H9 (cell line): ENCODE measurements at regions not wholly inside any gene's neighbourhood (a gene's known extent, or its start where the extent isn't known, plus 50 kb on each side); places are given as distances from the start of the nearest gene placed in this dataset.

Experiments
- DNase-seq: peaks from one replicate; pipeline ENCODE4 v3.0.0-alpha.2; 2017
- H2AFZ ChIP-seq: one replicate; pipeline ENCODE4 v1.6.1; 2013; ENCODE audit warnings: mild to moderate bottlenecking, low read length, control low read depth, moderate library complexity
- H2AK5ac ChIP-seq: 2 replicates; pipeline ENCODE4 v1.6.1; 2013; ENCODE audit warnings: low read length, control low read depth, mixed read lengths; ENCODE audit not compliant: insufficient read length
- H2BK120ac ChIP-seq: one replicate; pipeline ENCODE4 v1.6.1; 2013; ENCODE audit warnings: low read depth, mild to moderate bottlenecking, low read length, control low read depth, inconsistent platforms; ENCODE audit not compliant: poor library complexity, severe bottlenecking
- H2BK12ac ChIP-seq: 2 replicates; pipeline ENCODE4 v1.6.1; 2013; ENCODE audit warnings: low read length, control low read depth, mixed read lengths, low read depth; ENCODE audit not compliant: insufficient read length
- H2BK15ac ChIP-seq: 2 replicates; pipeline ENCODE4 v1.6.1; 2013; ENCODE audit warnings: low read depth, low read length, control low read depth
- H2BK20ac ChIP-seq: one replicate; pipeline ENCODE4 v1.6.1; 2013; ENCODE audit warnings: low read depth, mild to moderate bottlenecking, low read length, control low read depth, inconsistent platforms; ENCODE audit not compliant: poor library complexity, severe bottlenecking
- H2BK5ac ChIP-seq: 2 replicates; pipeline ENCODE4 v1.6.1; 2013; ENCODE audit warnings: low read length, control low read depth, mixed read lengths; ENCODE audit not compliant: insufficient read length
- H3K14ac ChIP-seq: 2 replicates; pipeline ENCODE4 v1.6.1; 2013; ENCODE audit warnings: low read length, control low read depth; ENCODE audit not compliant: insufficient read depth
- H3K18ac ChIP-seq: 2 replicates; pipeline ENCODE4 v1.6.1; 2013; ENCODE audit warnings: low read depth, mild to moderate bottlenecking, mixed read lengths, low read length, control low read depth; ENCODE audit not compliant: insufficient read length
- H3K23ac ChIP-seq: 2 replicates; pipeline ENCODE4 v1.6.1; 2013; ENCODE audit warnings: low read length, control low read depth, mixed read lengths, low read depth; ENCODE audit not compliant: insufficient read length
- H3K23me2 ChIP-seq: 2 replicates; pipeline ENCODE4 v1.6.1; 2013; ENCODE audit warnings: low read depth, mild to moderate bottlenecking, mixed read lengths, low read length, control low read depth; ENCODE audit not compliant: insufficient read length, poor library complexity, severe bottlenecking
- H3K27ac ChIP-seq: 2 replicates; pipeline ENCODE4 v1.5.1; 2013; ENCODE audit warnings: low read length, control low read depth, mixed read lengths, low read depth; ENCODE audit not compliant: insufficient read length
- H3K27me3 ChIP-seq: 2 replicates; pipeline ENCODE4 v1.6.1; 2013; ENCODE audit warnings: low read length, control low read depth, inconsistent platforms; ENCODE audit not compliant: insufficient read depth
- H3K4ac ChIP-seq: 2 replicates; pipeline ENCODE4 v1.6.1; 2013; ENCODE audit warnings: low read depth, mild to moderate bottlenecking, control low read depth, inconsistent platforms, low read length, moderate library complexity
- H3K4me1 ChIP-seq: 2 replicates; pipeline ENCODE4 v1.6.1; 2013; ENCODE audit warnings: low read length, control low read depth, inconsistent platforms; ENCODE audit not compliant: insufficient read depth
- H3K4me2 ChIP-seq: 2 replicates; pipeline ENCODE4 v1.6.1; 2013; ENCODE audit warnings: low read length, control low read depth, mixed read lengths; ENCODE audit not compliant: insufficient read length, insufficient read depth
- H3K56ac ChIP-seq: 2 replicates; pipeline ENCODE4 v1.6.1; 2013; ENCODE audit warnings: low read depth, mild to moderate bottlenecking, mixed read lengths, low read length, control low read depth; ENCODE audit not compliant: insufficient read length
- H3K79me1 ChIP-seq: 2 replicates; pipeline ENCODE4 v1.6.1; 2013; ENCODE audit warnings: low read depth, mild to moderate bottlenecking, moderate library complexity, low read length, control low read depth, inconsistent platforms; ENCODE audit not compliant: insufficient read depth, poor library complexity, severe bottlenecking
- H3K79me2 ChIP-seq: 2 replicates; pipeline ENCODE4 v1.6.1; 2013; ENCODE audit warnings: low read length, control low read depth, inconsistent platforms; ENCODE audit not compliant: insufficient read depth
- H3K9ac ChIP-seq: 2 replicates; pipeline ENCODE4 v1.6.1; 2013; ENCODE audit warnings: low read length, control low read depth, mixed read lengths; ENCODE audit not compliant: insufficient read length; ENCODE audit errors: extremely low read depth
- H3K9me3 ChIP-seq: one replicate; pipeline ENCODE4 v1.6.1; 2013; ENCODE audit warnings: low read depth, low read length, inconsistent platforms; ENCODE audit not compliant: control insufficient read depth
- H3T11ph ChIP-seq: one replicate; pipeline ENCODE4 v1.6.1; 2013; ENCODE audit warnings: mild to moderate bottlenecking, low read length, control low read depth, inconsistent platforms
- H4K20me1 ChIP-seq: one replicate; pipeline ENCODE4 v1.6.1; 2013; ENCODE audit not compliant: control insufficient read depth, insufficient read length, insufficient read depth
- H4K5ac ChIP-seq: 2 replicates; pipeline ENCODE4 v1.6.1; 2013; ENCODE audit warnings: low read depth, mild to moderate bottlenecking, mixed read lengths, low read length, control low read depth; ENCODE audit not compliant: insufficient read length
- H4K8ac ChIP-seq: replicated peaks from 2 replicates; pipeline ENCODE4 v1.6.1; 2013; ENCODE audit warnings: low read length, control low read depth, mixed read lengths, low read depth; ENCODE audit not compliant: insufficient read length
- H4K91ac ChIP-seq: 2 replicates; pipeline ENCODE4 v1.6.1; 2013; ENCODE audit warnings: low read depth, mild to moderate bottlenecking, moderate library complexity, mixed read lengths, low read length, control low read depth; ENCODE audit not compliant: insufficient read length
- H3K27ac Mint-ChIP-seq, 3 experiments: 2 replicates in 2 of 3; 3 replicates in 1 of 3; pipeline ENCODE4 v1.8.0; 2020 to 2021; ENCODE audit warnings: mixed read lengths in 3 of 3, mild to moderate bottlenecking in 1 of 3, moderate library complexity in 1 of 3
- H3K27me3 Mint-ChIP-seq: 2 replicates; pipeline ENCODE4 v1.8.0; 2021; ENCODE audit warnings: low read depth, mild to moderate bottlenecking, moderate library complexity, mixed read lengths
- H3K36me3 Mint-ChIP-seq, 3 experiments: 2 replicates in 2 of 3; 3 replicates in 1 of 3; pipeline ENCODE4 v1.8.0; 2020 to 2021; ENCODE audit warnings: low read depth in 3 of 3, mixed read lengths in 3 of 3; ENCODE audit not compliant: insufficient read depth in 1 of 3
- H3K4me1 Mint-ChIP-seq, 2 experiments: 2 replicates each; pipeline ENCODE4 v1.8.0; 2020; ENCODE audit warnings: mixed read lengths in 2 of 2
- H3K4me3 Mint-ChIP-seq, 2 experiments: 2 replicates in 1 of 2; 3 replicates in 1 of 2; pipeline ENCODE4 v1.8.0; 2020 to 2021; ENCODE audit warnings: mild to moderate bottlenecking in 2 of 2, mixed read lengths in 2 of 2, moderate library complexity in 1 of 2
- H3K9me3 Mint-ChIP-seq, 2 experiments: 2 replicates in 1 of 2; 3 replicates in 1 of 2; pipeline ENCODE4 v1.8.0; 2020; ENCODE audit warnings: mild to moderate bottlenecking in 2 of 2, mixed read lengths in 2 of 2, moderate library complexity in 1 of 2
- CTCF ChIP-seq: fragments of 200-600 bp; sonication (generic); conservative IDR thresholded peaks from 3 replicates; pipeline ENCODE4 v1.8.0; 2021; ENCODE audit warnings: antibody characterized with exemption, mild to moderate bottlenecking
- WGBS: extraction: QIAGEN DNeasy Blood & Tissue Kit; methylation state at CpG from one replicate; pipeline ENCODE4 v1.1.7; 2013; ENCODE audit warnings: missing lambda C conversion rate, low lambda C conversion rate, mixed read lengths; ENCODE audit not compliant: insufficient read length; ENCODE audit errors: extremely low coverage; 5-methylcytosine and 5-hydroxymethylcytosine counted together

GRCh38 chr7:25815711-25816110, 336.3 kb upstream of the NFE2L3 start:
- no peak overlapping the region for H3K23ac ChIP-seq
- no peak overlapping the region for H3K27ac Mint-ChIP-seq
- H3K18ac ChIP-seq = no peak overlapping the region
- H3K9ac ChIP-seq = no peak overlapping the region
- DNase-seq = no peak
- H3K36me3 Mint-ChIP-seq = no peaks in the 10 kb centered on the region
- H4K5ac ChIP-seq = no peak overlapping the region
- no peak overlapping the region for H3T11ph ChIP-seq
- H3K27me3 ChIP-seq = no peaks in the 10 kb centered on the region
- H3K27me3 Mint-ChIP-seq = no peaks in the 10 kb centered on the region
- no peaks in the 10 kb centered on the region for H3K79me1 ChIP-seq
- no peak overlapping the region for H2AFZ ChIP-seq
- no peaks in the 10 kb centered on the region for H3K9me3 ChIP-seq
- no peak overlapping the region for H3K27ac ChIP-seq
- no peak overlapping the region for H3K4me3 Mint-ChIP-seq
- no peak overlapping the region for H4K91ac ChIP-seq
- H2BK15ac ChIP-seq = no peak overlapping the region
- H2BK12ac ChIP-seq = no peak overlapping the region
- no peak overlapping the region for H2AK5ac ChIP-seq
- H3K4me1 ChIP-seq = no peaks in the 10 kb centered on the region
- WGBS = no CpG with 5 or more reads among the region's 2 CpGs
- no peak for TF ChIP-seq CTCF
- H2BK20ac ChIP-seq = no peak overlapping the region
- no peaks in the 10 kb centered on the region for H3K23me2 ChIP-seq
- no peak overlapping the region for H3K4ac ChIP-seq
- no peak overlapping the region for H3K56ac ChIP-seq
- H3K9me3 Mint-ChIP-seq = no peaks in the 10 kb centered on the region; a peak in 1 of 5 replicates
- H3K4me1 Mint-ChIP-seq = no peaks in the 10 kb centered on the region
- H2BK5ac ChIP-seq = no peak overlapping the region
- H3K79me2 ChIP-seq = no peaks in the 10 kb centered on the region
- H4K8ac ChIP-seq = no peak overlapping the region
- H2BK120ac ChIP-seq = no peak overlapping the region
- no peak overlapping the region for H3K14ac ChIP-seq
- H4K20me1 ChIP-seq = no peaks in the 10 kb centered on the region
- no peak overlapping the region for H3K4me2 ChIP-seq
